CD4-positive, alpha-beta T cell (primary cell): ENCODE measurements at regions not wholly inside any gene's neighbourhood (a gene's known extent, or its start where the extent isn't known, plus 50 kb on each side); places are given as distances from the start of the nearest gene placed in this dataset.

Source experiments
- ATAC-seq: fragments of 200-7000 bp; cut with Tn5 transposase; one replicate; pipeline ENCODE4 v1.10.0; 2022; ENCODE audit warnings: mild to moderate bottlenecking; ENCODE audit not compliant: poor library complexity
- CTCF ChIA-PET: fragments of 350-600 bp; sonication (Branson Sonifier 250); formaldehyde crosslinking; loops from one replicate; lab custom pipeline; 2021; ENCODE audit warnings: antibody characterized with exemption, inconsistent platforms; lab: Charles Lee
- POLR2A ChIA-PET: fragments of 350-600 bp; sonication (Branson Sonifier 250); formaldehyde crosslinking; loops from one replicate; lab custom pipeline; 2021; ENCODE audit warnings: antibody characterized with exemption, inconsistent platforms; lab: Charles Lee
- DNase-seq, 14 experiments: peaks; one replicate each; pipeline ENCODE4 v3.0.0-alpha.2; 2013 to 2020; ENCODE audit warnings: mixed read lengths in 2 of 14
- H3K27ac ChIP-seq, 2 donors: one replicate each; pipeline versions ENCODE4 v1.5.1 to v1.7.0; 2013; ENCODE audit warnings: low read length in 2 of 2, low read depth in 1 of 2, mild to moderate bottlenecking in 1 of 2
- H3K27me3 ChIP-seq, 2 experiments: 1 replicate in 1 of 2; 2 replicates in 1 of 2; pipeline versions ENCODE4 v1.6.1 to v1.7.0; 2013; ENCODE audit warnings: low read length in 2 of 2, control low read depth in 1 of 2, mild to moderate bottlenecking in 1 of 2, moderate library complexity in 1 of 2; ENCODE audit not compliant: insufficient read depth in 2 of 2, control insufficient read depth in 1 of 2
- H3K36me3 ChIP-seq: one replicate; pipeline ENCODE4 v1.6.1; 2013; ENCODE audit warnings: low read length, control low read depth; ENCODE audit not compliant: insufficient read depth
- H3K4me1 ChIP-seq: one replicate; pipeline ENCODE4 v1.6.1; 2013; ENCODE audit warnings: low read length, control low read depth; ENCODE audit not compliant: insufficient read depth
- H3K4me3 ChIP-seq: one replicate; pipeline ENCODE4 v1.5.1; 2013; ENCODE audit warnings: mild to moderate bottlenecking, low read length, moderate library complexity
- H3K9me3 ChIP-seq, 2 experiments: 1 replicate in 1 of 2; 2 replicates in 1 of 2; pipeline versions ENCODE4 v1.6.1 to v1.7.0; 2013; ENCODE audit warnings: low read length in 2 of 2, mild to moderate bottlenecking in 2 of 2, control low read depth in 1 of 2, moderate library complexity in 1 of 2; ENCODE audit not compliant: control insufficient read depth in 1 of 2, insufficient read depth in 1 of 2
- H3K27ac Mint-ChIP-seq: one replicate; pipeline ENCODE4 v1.8.0; 2020; ENCODE audit warnings: mixed read lengths
- H3K27me3 Mint-ChIP-seq: one replicate; pipeline ENCODE4 v1.8.0; 2021; ENCODE audit warnings: mixed read lengths
- H3K36me3 Mint-ChIP-seq: one replicate; pipeline ENCODE4 v1.8.0; 2021; ENCODE audit warnings: low read depth, mixed read lengths
- H3K4me1 Mint-ChIP-seq: one replicate; pipeline ENCODE4 v1.8.0; 2021; ENCODE audit warnings: low read depth, mixed read lengths
- H3K4me3 Mint-ChIP-seq: one replicate; pipeline ENCODE4 v1.8.0; 2020; ENCODE audit warnings: mild to moderate bottlenecking, mixed read lengths
- H3K9me3 Mint-ChIP-seq: one replicate; pipeline ENCODE4 v1.8.0; 2020; ENCODE audit warnings: mixed read lengths
- CTCF ChIP-seq: fragments of 200-600 bp; IDR thresholded peaks from one replicate; pipeline ENCODE4 v1.8.0; 2022; ENCODE audit warnings: antibody characterized with exemption, mild to moderate bottlenecking
- intact Hi-C, 2 experiments: fragments of 100-400 bp; cut with DNase I in 1 of 2; cut with micrococcal nuclease in 1 of 2; formaldehyde crosslinking; loops; one replicate each; pipeline versions ENCODE4 v1.15.1 to v1.9.0; 2023 to 2025; cut with DNase I, micrococcal nuclease

- no peak overlapping the region for H3K4me3 ChIP-seq
- POLR2A ChIA-PET, result no interaction called here
- TF ChIP-seq CTCF, result no peak
- H3K9me3 Mint-ChIP-seq, result no peaks in the 10 kb centered on the region
- ATAC-seq (no peak), DNase-seq (no peak)
- H3K27me3 Mint-ChIP-seq, result no peaks in the 10 kb centered on the region
- no peaks in the 10 kb centered on the region for H3K36me3 Mint-ChIP-seq
- intact Hi-C loops, result loop anchor here in 1 of 2 experiments (10.0 kb wide), 1 partner anchor 203 kb away; no protein-coding TSS in a partner anchor
- no peak overlapping the region for H3K27ac ChIP-seq
- H3K27ac Mint-ChIP-seq, result no peak overlapping the region
- no peaks in the 10 kb centered on the region for H3K4me1 Mint-ChIP-seq
- H3K4me1 ChIP-seq, result no peaks in the 10 kb centered on the region
- no peaks in the 10 kb centered on the region for H3K36me3 ChIP-seq
- H3K27me3 ChIP-seq, result no peaks in the 10 kb centered on the region
- H3K4me3 Mint-ChIP-seq, result no peak overlapping the region
- H3K9me3 ChIP-seq, result no peaks in the 10 kb centered on the region
- CTCF ChIA-PET, result no interaction called here
These were observed 111.3 kb upstream of the ZNF462 start for GRCh38 chr9:106751681-106752080.

GRCh38 chr9:106752581-106752980, 110.4 kb upstream of the ZNF462 start:
- H3K36me3 ChIP-seq, result no peaks in the 10 kb centered on the region
- Mint-ChIP-seq H3K9me3 (no peaks in the 10 kb centered on the region), H3K4me3 (no peak overlapping the region), H3K27ac (no peak overlapping the region), H3K36me3 (no peaks in the 10 kb centered on the region), H3K4me1 (no peaks in the 10 kb centered on the region), H3K27me3 (no peaks in the 10 kb centered on the region)
- no peaks in the 10 kb centered on the region for H3K9me3 ChIP-seq
- TF ChIP-seq CTCF, result no peak
- ChIA-PET CTCF (interaction anchor here (0.8 kb wide), 1 partner anchor 12 kb away, joined by 3 read pairs; no protein-coding TSS in a partner anchor), POLR2A (no interaction called here)
- intact Hi-C loops, result loop anchor here in 1 of 2 experiments (10.0 kb wide), 1 partner anchor 202 kb away; no protein-coding TSS in a partner anchor
- DNase-seq, result peak in 2 of 14 experiments; percentile 6
- no peak for ATAC-seq
- H3K27me3 ChIP-seq, result no peaks in the 10 kb centered on the region
- no peaks in the 10 kb centered on the region for H3K4me1 ChIP-seq
- no peak overlapping the region for H3K4me3 ChIP-seq
- H3K27ac ChIP-seq, result no peak overlapping the region

GRCh38 chr9:106753155-106753671, 109.8 kb upstream of the ZNF462 start:
- Mint-ChIP-seq H3K27me3 (no peaks in the 10 kb centered on the region), H3K27ac (no peak overlapping the region), H3K9me3 (no peaks in the 10 kb centered on the region), H3K4me3 (no peak overlapping the region), H3K36me3 (no peaks in the 10 kb centered on the region), H3K4me1 (no peaks in the 10 kb centered on the region)
- intact Hi-C loops, result loop anchor here in 1 of 2 experiments (10.0 kb wide), 1 partner anchor 202 kb away; no protein-coding TSS in a partner anchor
- TF ChIP-seq CTCF, result no peak
- Histone ChIP-seq H3K9me3 (no peaks in the 10 kb centered on the region), H3K4me3 (no peak overlapping the region), H3K27me3 (no peaks in the 10 kb centered on the region), H3K36me3 (no peaks in the 10 kb centered on the region), H3K4me1 (no peaks in the 10 kb centered on the region), H3K27ac (no peak overlapping the region)
- POLR2A ChIA-PET, result no interaction called here
- CTCF ChIA-PET, result interaction anchor here (0.8 kb wide), 1 partner anchor 13 kb away, joined by 3 read pairs; no protein-coding TSS in a partner anchor
- ATAC-seq (no peak), DNase-seq (peak in 3 of 14 experiments; percentile 7 to 36 (median 24))
